ENCODE measurements at regions not wholly inside any gene's neighbourhood (a gene's known extent, or its start where the extent isn't known, plus 50 kb on each side); places are given as distances from the start of the nearest gene placed in this dataset.
"Not testable (repeated sequence)": the region's sequence is repeated elsewhere in the genome, so short reads cannot be mapped to it uniquely, and the experiment has no call there.

DNA sequence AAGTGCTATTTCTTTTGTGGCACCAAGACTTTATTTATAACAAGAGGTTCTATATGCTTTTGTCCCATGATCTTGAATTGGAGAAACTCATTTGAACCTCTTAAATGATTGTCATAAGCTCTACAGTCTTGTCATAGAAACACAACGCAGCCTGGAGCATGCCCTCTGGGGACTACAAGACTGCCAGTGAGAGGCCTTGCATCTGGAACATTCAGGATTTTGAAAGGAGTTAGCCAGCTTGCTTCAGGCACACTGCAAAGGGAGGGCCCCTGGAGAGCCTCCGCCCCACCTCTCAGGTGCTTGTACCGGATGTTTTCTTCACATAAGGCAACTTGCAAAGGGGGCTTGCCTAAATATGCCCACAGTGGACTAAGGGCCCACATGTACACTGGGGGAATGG lies 130.5 kb downstream of the LIG4 start:
- Histone ChIP-seq H3K36me3 (no peaks in the 10 kb centered on the region), H3K4me3 (no peak overlapping the region), H3K27ac (no peak overlapping the region), H3K4me1 (no peaks in the 10 kb centered on the region), H3K27me3 (no peaks in the 10 kb centered on the region), H3K9me3 (no peaks in the 10 kb centered on the region)
- intact Hi-C loops (cut with DNase I; ENCODE audit: low total_unique reads) = no loop called here
- no peak for TF ChIP-seq POLR2A (IDR thresholded peaks at IDR 0.05)
- DNase-seq = no peak

DNA sequence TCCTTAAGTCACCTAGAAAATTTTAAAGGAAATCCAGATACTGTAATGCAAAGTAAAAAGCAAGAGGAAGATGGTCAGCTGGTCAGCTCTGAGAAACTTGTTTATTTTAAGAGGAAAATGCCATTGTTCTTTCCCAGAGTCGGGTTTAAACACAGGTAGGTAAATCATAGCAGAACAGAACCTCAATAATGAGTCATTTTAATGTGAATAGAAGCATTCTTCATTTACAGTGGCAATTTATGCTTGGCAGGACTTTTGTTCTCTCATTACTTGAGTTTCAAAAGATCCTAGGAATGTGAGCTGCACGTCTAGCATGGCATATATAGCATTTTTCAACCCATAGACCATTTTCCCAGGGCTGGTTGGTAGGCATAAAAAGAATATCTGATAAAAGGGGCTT lies 132.3 kb downstream of the LIG4 start:
- no peaks in the 10 kb centered on the region for H3K9me3 ChIP-seq
- H3K4me3 ChIP-seq = no peak overlapping the region
- intact Hi-C loops (cut with DNase I; ENCODE audit: low total_unique reads) = no loop called here
- no peak overlapping the region for H3K27ac ChIP-seq
- no peak for TF ChIP-seq POLR2A (IDR thresholded peaks at IDR 0.05)
- H3K27me3 ChIP-seq = no peaks in the 10 kb centered on the region
- no peaks in the 10 kb centered on the region for H3K36me3 ChIP-seq
- DNase-seq = no peak
- no peaks in the 10 kb centered on the region for H3K4me1 ChIP-seq

DNA sequence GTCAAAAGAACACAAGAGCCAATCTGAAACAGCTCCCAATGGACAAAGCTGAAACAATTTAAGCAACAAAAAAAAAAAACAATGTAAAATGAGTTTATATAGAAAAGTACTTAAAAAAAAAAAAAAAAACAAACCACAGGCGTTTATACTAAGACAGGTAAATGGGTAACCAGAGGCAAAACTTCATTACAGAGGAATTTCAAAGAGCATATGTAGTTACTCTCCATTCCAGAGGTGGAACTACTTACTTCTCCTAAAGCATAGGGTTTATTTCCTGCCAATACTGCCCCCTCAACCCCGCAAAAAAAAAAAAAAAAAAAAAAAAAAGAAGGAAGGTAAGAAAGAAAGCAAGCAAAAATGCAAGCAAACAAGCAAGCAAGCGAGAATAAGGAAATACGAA lies 132.9 kb downstream of the LIG4 start:
- TF ChIP-seq POLR2A (IDR thresholded peaks at IDR 0.05) = no peak
- TF ChIP-seq, protein P1, sequence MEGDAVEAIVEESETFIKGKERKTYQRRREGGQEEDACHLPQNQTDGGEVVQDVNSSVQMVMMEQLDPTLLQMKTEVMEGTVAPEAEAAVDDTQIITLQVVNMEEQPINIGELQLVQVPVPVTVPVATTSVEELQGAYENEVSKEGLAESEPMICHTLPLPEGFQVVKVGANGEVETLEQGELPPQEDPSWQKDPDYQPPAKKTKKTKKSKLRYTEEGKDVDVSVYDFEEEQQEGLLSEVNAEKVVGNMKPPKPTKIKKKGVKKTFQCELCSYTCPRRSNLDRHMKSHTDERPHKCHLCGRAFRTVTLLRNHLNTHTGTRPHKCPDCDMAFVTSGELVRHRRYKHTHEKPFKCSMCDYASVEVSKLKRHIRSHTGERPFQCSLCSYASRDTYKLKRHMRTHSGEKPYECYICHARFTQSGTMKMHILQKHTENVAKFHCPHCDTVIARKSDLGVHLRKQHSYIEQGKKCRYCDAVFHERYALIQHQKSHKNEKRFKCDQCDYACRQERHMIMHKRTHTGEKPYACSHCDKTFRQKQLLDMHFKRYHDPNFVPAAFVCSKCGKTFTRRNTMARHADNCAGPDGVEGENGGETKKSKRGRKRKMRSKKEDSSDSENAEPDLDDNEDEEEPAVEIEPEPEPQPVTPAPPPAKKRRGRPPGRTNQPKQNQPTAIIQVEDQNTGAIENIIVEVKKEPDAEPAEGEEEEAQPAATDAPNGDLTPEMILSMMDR (IDR thresholded peaks at IDR 0.05) = no peak
- no peak overlapping the region for H3K4me3 ChIP-seq
- no peaks in the 10 kb centered on the region for H3K27me3 ChIP-seq
- no peak for DNase-seq
- intact Hi-C loops (cut with DNase I; ENCODE audit: low total_unique reads) = no loop called here
- H3K27ac ChIP-seq = no peak overlapping the region
- no peaks in the 10 kb centered on the region for H3K9me3 ChIP-seq
- no peaks in the 10 kb centered on the region for H3K36me3 ChIP-seq
- H3K4me1 ChIP-seq = no peaks in the 10 kb centered on the region

DNA sequence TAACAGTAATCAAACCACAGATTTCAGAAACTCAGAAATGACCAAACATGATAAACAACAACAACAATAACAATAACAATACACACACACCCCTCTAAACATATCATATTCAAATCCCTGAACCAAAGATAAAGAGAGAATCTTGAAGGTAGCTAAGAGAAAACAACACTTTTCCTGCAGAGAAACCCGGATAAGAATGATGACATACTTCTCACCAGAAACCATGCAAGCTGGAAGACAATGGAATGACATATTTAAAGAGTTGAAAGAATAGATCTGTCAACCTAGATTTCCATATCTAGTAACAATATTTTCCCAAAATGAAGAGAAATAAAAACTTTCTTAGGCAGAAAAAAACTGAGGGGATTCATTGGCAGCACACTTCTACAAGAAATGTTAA lies 138.1 kb downstream of the LIG4 start:
- DNase-seq = no peak
- intact Hi-C loops (cut with DNase I; ENCODE audit: low total_unique reads) = no loop called here
- Histone ChIP-seq H3K27ac (no peak overlapping the region), H3K4me3 (no peak overlapping the region), H3K27me3 (no peaks in the 10 kb centered on the region), H3K36me3 (no peaks in the 10 kb centered on the region), H3K4me1 (no peaks in the 10 kb centered on the region), H3K9me3 (no peaks in the 10 kb centered on the region)
- TF ChIP-seq, protein P1 (IDR thresholded peaks at IDR 0.05) = no peak
- no peak for TF ChIP-seq POLR2A (IDR thresholded peaks at IDR 0.05)

DNA sequence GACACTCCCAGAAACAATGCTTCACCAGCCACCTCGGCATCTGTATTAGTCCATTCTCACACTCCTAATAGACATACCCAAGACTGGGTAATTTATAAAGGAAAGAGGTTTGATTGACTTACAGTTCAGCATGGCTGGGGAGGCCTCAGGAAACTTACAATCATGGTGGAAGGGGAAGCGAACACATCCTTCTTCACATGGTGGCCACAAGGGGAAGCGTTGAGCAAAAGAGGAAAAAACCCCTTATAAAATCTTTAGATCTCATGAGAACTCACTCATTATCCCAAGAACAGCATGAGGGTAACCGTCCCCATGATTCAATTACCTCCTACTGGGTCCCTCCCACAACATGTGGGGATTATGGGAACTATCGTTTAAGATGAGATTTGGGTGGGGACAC lies 140.9 kb downstream of the LIG4 start:
- H3K27me3 ChIP-seq; H3K4me3 ChIP-seq; H3K36me3 ChIP-seq; DNase-seq; H3K4me1 ChIP-seq; intact Hi-C loops (cut with DNase I; ENCODE audit: low total_unique reads); H3K27ac ChIP-seq; H3K9me3 ChIP-seq: not testable (repeated sequence)

DNA sequence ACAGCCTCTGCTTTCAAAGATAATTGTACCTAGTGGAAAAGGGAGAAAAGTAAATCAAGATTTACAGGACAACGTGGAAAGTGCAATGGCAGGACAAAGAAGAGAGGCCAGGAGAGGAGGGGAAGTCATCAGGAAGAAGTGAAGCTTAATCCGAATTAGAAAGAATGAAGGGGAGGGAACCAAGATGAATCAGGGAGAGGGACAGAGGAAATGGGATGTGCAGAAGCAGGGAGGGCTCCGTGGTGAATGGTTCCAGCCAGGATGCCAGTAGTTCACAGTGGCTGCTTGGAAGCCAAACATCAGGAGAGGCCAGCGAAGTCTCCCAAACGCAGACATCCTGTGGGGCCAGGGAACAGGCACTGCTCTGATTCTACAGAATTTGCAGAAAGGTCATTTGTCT lies 144.4 kb downstream of the LIG4 start:
- intact Hi-C loops (cut with DNase I; ENCODE audit: low total_unique reads) = no loop called here
- Histone ChIP-seq H3K9me3 (no peaks in the 10 kb centered on the region), H3K27ac (no peak overlapping the region), H3K4me1 (no peaks in the 10 kb centered on the region), H3K36me3 (no peaks in the 10 kb centered on the region), H3K4me3 (no peak overlapping the region), H3K27me3 (no peaks in the 10 kb centered on the region)
- DNase-seq = no peak
- no peak for TF ChIP-seq POLR2A (IDR thresholded peaks at IDR 0.05)
- TF ChIP-seq, protein P1 (IDR thresholded peaks at IDR 0.05) = no peak

DNA sequence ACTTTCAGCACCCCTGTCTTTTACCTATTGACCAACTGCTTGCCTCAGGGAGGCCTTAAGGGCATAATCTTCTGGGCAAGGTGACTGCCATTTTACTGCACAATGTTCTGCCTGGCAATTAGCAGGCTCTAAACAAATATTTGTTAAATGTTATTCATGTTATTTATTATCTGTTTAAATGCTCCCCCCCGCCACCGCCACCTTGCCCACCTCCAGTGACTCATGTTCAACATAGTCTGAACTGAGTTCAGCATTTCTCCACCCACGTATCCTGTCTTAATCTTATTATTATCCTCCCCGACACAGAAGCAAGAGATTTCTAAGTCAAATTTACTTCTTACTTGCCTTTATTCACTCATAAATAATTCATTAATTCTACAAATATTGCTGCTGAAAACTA lies 144.8 kb downstream of the LIG4 start:
- H3K4me1 ChIP-seq = no peaks in the 10 kb centered on the region
- no peak for DNase-seq
- H3K36me3 ChIP-seq = no peaks in the 10 kb centered on the region
- H3K27me3 ChIP-seq = no peaks in the 10 kb centered on the region
- no peak for TF ChIP-seq POLR2A (IDR thresholded peaks at IDR 0.05)
- TF ChIP-seq, protein P1 (IDR thresholded peaks at IDR 0.05) = no peak
- no peaks in the 10 kb centered on the region for H3K9me3 ChIP-seq
- H3K4me3 ChIP-seq = no peak overlapping the region
- intact Hi-C loops (cut with DNase I; ENCODE audit: low total_unique reads) = no loop called here
- H3K27ac ChIP-seq = no peak overlapping the region
